ENCODE measurements at regions not wholly inside any gene's neighbourhood (a gene's known extent, or its start where the extent isn't known, plus 50 kb on each side); places are given as distances from the start of the nearest gene placed in this dataset.

DNA sequence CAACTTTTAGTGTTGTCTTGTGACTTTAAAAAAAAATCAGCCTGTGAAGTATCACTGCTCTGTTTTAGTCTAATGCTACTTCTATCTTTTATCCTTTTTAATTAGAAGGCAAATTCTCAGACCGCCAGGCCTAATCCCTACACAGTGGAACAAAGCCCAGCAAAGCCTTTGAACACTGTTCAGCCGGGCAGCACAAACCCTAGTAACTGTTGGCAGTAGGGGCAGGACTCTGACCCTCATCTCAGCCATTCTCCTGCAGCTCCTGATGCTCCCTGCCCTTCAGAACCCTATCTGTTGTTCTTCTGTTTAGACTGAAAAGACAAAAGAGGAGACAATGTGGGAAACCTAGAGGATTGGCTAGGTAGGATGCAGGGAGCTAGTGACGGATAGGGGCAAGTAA, 78.0 kb upstream of the OTX2 start:
- Histone ChIP-seq H3K9ac (replicated peaks; ENCODE audit: extremely low read depth, insufficient read depth, low read length) (no peak overlapping the region), H3K27ac (ENCODE audit: insufficient read depth, low read depth, low read length) (no peak overlapping the region), H3K4me3 (replicated peaks in 1 of 3; ENCODE audit: insufficient read depth in 1 of 3, low read depth in 1 of 3, low read length in 3 of 3) (no peak overlapping the region), H3K79me2 (ENCODE audit: control insufficient read depth, insufficient read depth, low read length) (no peaks in the 10 kb centered on the region), H2AFZ (ENCODE audit: low read depth, low read length) (no peak overlapping the region), H4K20me1 (replicated peaks; ENCODE audit: control insufficient read depth, extremely low read depth, insufficient read depth, low read length) (no peaks in the 10 kb centered on the region), H3K4me2 (ENCODE audit: insufficient read depth, low read length) (no peak overlapping the region), H3K9me3 (replicated peaks; ENCODE audit: control insufficient read depth, insufficient read depth, low read length) (no peaks in the 10 kb centered on the region), H3K36me3 (ENCODE audit: control insufficient read depth in 2 of 2, extremely low read depth in 1 of 2, insufficient read depth in 2 of 2, low read length in 2 of 2) (no peaks in the 10 kb centered on the region), H3K9me1 (replicated peaks; ENCODE audit: control insufficient read depth, extremely low read depth, insufficient read depth, low read length) (no peaks in the 10 kb centered on the region), H3K27me3 (ENCODE audit: control insufficient read depth in 2 of 2, insufficient read depth in 2 of 2, low read length in 2 of 2) (peaks cover 0 to 2% of the 10 kb centered on the region in 2 experiments), H3K4me1 (ENCODE audit: control insufficient read depth, extremely low read depth, insufficient read depth, low read length) (no peaks in the 10 kb centered on the region)
- intact Hi-C loops (cut with micrococcal nuclease) (no loop called here), dilution Hi-C loops (cut with MboI; ENCODE audit: extremely low pct_ligation_motif_present, low sequenced_read_pairs) (no loop called here)
- TF ChIP-seq, protein P1, sequence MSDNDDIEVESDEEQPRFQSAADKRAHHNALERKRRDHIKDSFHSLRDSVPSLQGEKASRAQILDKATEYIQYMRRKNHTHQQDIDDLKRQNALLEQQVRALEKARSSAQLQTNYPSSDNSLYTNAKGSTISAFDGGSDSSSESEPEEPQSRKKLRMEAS (IDR thresholded peaks at IDR 0.05; ENCODE audit: insufficient read depth, insufficient read length): no peak
- TF ChIP-seq EZH2 (IDR thresholded peaks at IDR 0.05; ENCODE audit: borderline replicate concordance, low read depth, low read length, severe bottlenecking): no peak
- no peak for TF ChIP-seq FOS (IDR thresholded peaks at IDR 0.05; ENCODE audit: borderline replicate concordance, insufficient read depth, low read length)
- no peak for TF ChIP-seq POLR2AphosphoS5 (IDR thresholded peaks at IDR 0.05; ENCODE audit: insufficient read depth, low read depth, low read length)
- no peak for TF ChIP-seq GATA2 (IDR thresholded peaks at IDR 0.05; ENCODE audit: insufficient read depth, insufficient read length, low read depth, low read length)
- TF ChIP-seq MYC (IDR thresholded peaks at IDR 0.05; ENCODE audit: low read depth, low read length): no peak
- no peak for TF ChIP-seq CTCF (IDR thresholded peaks at IDR 0.05; ENCODE audit: extremely low read depth in 1 of 2, insufficient read depth in 1 of 2, low read depth in 1 of 2, low read length in 2 of 2)
- no peak for TF ChIP-seq JUN (IDR thresholded peaks at IDR 0.05; ENCODE audit: borderline replicate concordance, insufficient read depth, insufficient read length, low read depth)
- TF ChIP-seq POLR2A (IDR thresholded peaks at IDR 0.05; ENCODE audit: low read depth, low read length): no peak
- DNase-seq (ENCODE audit: low read depth, low spot score): no peak
- POLR2A ChIA-PET: no interaction called here
- no peak for FAIRE-seq
- BruUV-seq (replicated peaks): no TSS peak
- CTCF ChIA-PET: no interaction called here
